ENCODE measurements at regions not wholly inside any gene's neighbourhood (a gene's known extent, or its start where the extent isn't known, plus 50 kb on each side); places are given as distances from the start of the nearest gene placed in this dataset.

- intact Hi-C loops (cut with micrococcal nuclease) = no loop called here
- ChIA-PET RAD21 (ENCODE audit: low non-redundant PET in 1 of 2, low total read pairs in 2 of 2, uncharacterized antibody in 2 of 2, unreplicated experiment in 2 of 2) (no interaction called here), POLR2A (no interaction called here), CTCF (no interaction called here)
- H3K4me1 ChIP-seq (ENCODE audit: control insufficient read depth in 1 of 2, insufficient read depth in 2 of 2, low read length in 2 of 2) = no peaks in the 10 kb centered on the region
- no peaks in the 10 kb centered on the region for H3K36me3 ChIP-seq (ENCODE audit: control insufficient read depth in 1 of 2, insufficient read depth in 2 of 2, low read length in 2 of 2)
- ATAC-seq (no peak), DNase-seq (ENCODE audit: low read depth, low spot score) (no peak)
- no peaks in the 10 kb centered on the region for H3K27me3 ChIP-seq (ENCODE audit: insufficient read depth, low read length)
- H3K4me2 ChIP-seq (ENCODE audit: low read length) = no peak overlapping the region
- H3K27ac ChIP-seq (ENCODE audit: low read depth, low read length) = no peak overlapping the region
- no peak overlapping the region for H3K4me3 ChIP-seq (replicated peaks in 1 of 2; ENCODE audit: low read depth in 1 of 2, low read length in 2 of 2)
- no TSS peak for BruUV-seq (replicated peaks)
- no peaks in the 10 kb centered on the region for H3K9me2 ChIP-seq (ENCODE audit: insufficient read depth)
- no peak overlapping the region for H3K9ac ChIP-seq (ENCODE audit: low read length)
- TF ChIP-seq FOSL1 (IDR thresholded peaks at IDR 0.05; ENCODE audit: low read depth) (no peak), MAX (IDR thresholded peaks at IDR 0.05) (no peak), POLR2AphosphoS5 (IDR thresholded peaks at IDR 0.05; ENCODE audit: low read depth, low read length) (no peak)
- no peaks in the 10 kb centered on the region for H4K20me1 ChIP-seq (ENCODE audit: insufficient read depth)
- no peaks in the 10 kb centered on the region for H3K79me2 ChIP-seq (ENCODE audit: insufficient read depth, low read length)
- H2AFZ ChIP-seq (ENCODE audit: low read depth, low read length, poor library complexity, severe bottlenecking) = no peak overlapping the region
- no peaks in the 10 kb centered on the region for H3K9me3 ChIP-seq (ENCODE audit: control insufficient read depth in 1 of 2, insufficient read depth in 1 of 2, low read depth in 1 of 2, low read length in 2 of 2)
Measured at GRCh38 chr10:133003188-133003587, 60.8 kb upstream of the CFAP46 start.

GRCh38 chr10:133002685-133003084 is 60.3 kb upstream of the CFAP46 start:
- ChIA-PET RAD21 (ENCODE audit: low non-redundant PET in 1 of 2, low total read pairs in 2 of 2, uncharacterized antibody in 2 of 2, unreplicated experiment in 2 of 2) (no interaction called here), POLR2A (no interaction called here), CTCF (no interaction called here)
- Histone ChIP-seq H3K9me2 (ENCODE audit: insufficient read depth) (no peaks in the 10 kb centered on the region), H3K79me2 (ENCODE audit: insufficient read depth, low read length) (no peaks in the 10 kb centered on the region), H3K27ac (ENCODE audit: low read depth, low read length) (no peak overlapping the region), H3K9ac (ENCODE audit: low read length) (no peak overlapping the region), H4K20me1 (ENCODE audit: insufficient read depth) (no peaks in the 10 kb centered on the region), H3K4me3 (replicated peaks in 1 of 2; ENCODE audit: low read depth in 1 of 2, low read length in 2 of 2) (no peak overlapping the region), H3K9me3 (ENCODE audit: control insufficient read depth in 1 of 2, insufficient read depth in 1 of 2, low read depth in 1 of 2, low read length in 2 of 2) (no peaks in the 10 kb centered on the region), H3K27me3 (ENCODE audit: insufficient read depth, low read length) (no peaks in the 10 kb centered on the region), H3K4me2 (ENCODE audit: low read length) (no peak overlapping the region), H3K4me1 (ENCODE audit: control insufficient read depth in 1 of 2, insufficient read depth in 2 of 2, low read length in 2 of 2) (no peaks in the 10 kb centered on the region), H3K36me3 (ENCODE audit: control insufficient read depth in 1 of 2, insufficient read depth in 2 of 2, low read length in 2 of 2) (no peaks in the 10 kb centered on the region), H2AFZ (ENCODE audit: low read depth, low read length, poor library complexity, severe bottlenecking) (no peak overlapping the region)
- ATAC-seq (no peak), DNase-seq (ENCODE audit: low read depth, low spot score) (no peak)
- no TSS peak for BruUV-seq (replicated peaks)
- intact Hi-C loops (cut with micrococcal nuclease) = no loop called here
- TF ChIP-seq, protein P1, sequence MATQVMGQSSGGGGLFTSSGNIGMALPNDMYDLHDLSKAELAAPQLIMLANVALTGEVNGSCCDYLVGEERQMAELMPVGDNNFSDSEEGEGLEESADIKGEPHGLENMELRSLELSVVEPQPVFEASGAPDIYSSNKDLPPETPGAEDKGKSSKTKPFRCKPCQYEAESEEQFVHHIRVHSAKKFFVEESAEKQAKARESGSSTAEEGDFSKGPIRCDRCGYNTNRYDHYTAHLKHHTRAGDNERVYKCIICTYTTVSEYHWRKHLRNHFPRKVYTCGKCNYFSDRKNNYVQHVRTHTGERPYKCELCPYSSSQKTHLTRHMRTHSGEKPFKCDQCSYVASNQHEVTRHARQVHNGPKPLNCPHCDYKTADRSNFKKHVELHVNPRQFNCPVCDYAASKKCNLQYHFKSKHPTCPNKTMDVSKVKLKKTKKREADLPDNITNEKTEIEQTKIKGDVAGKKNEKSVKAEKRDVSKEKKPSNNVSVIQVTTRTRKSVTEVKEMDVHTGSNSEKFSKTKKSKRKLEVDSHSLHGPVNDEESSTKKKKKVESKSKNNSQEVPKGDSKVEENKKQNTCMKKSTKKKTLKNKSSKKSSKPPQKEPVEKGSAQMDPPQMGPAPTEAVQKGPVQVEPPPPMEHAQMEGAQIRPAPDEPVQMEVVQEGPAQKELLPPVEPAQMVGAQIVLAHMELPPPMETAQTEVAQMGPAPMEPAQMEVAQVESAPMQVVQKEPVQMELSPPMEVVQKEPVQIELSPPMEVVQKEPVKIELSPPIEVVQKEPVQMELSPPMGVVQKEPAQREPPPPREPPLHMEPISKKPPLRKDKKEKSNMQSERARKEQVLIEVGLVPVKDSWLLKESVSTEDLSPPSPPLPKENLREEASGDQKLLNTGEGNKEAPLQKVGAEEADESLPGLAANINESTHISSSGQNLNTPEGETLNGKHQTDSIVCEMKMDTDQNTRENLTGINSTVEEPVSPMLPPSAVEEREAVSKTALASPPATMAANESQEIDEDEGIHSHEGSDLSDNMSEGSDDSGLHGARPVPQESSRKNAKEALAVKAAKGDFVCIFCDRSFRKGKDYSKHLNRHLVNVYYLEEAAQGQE (IDR thresholded peaks at IDR 0.05; ENCODE audit: low read depth) = no peak
- no peak for TF ChIP-seq SRF (IDR thresholded peaks at IDR 0.05; ENCODE audit: low read depth)
- TF ChIP-seq SIN3A (IDR thresholded peaks at IDR 0.05; ENCODE audit: low read depth) = no peak
- no peak for TF ChIP-seq POLR2AphosphoS5 (IDR thresholded peaks at IDR 0.05; ENCODE audit: low read depth, low read length)
- no peak for TF ChIP-seq RAD21 (IDR thresholded peaks at IDR 0.05; ENCODE audit: low read depth)
- no peak for TF ChIP-seq CTCF (IDR thresholded peaks at IDR 0.05 in 2 of 3, conservative IDR thresholded peaks at IDR 0.05 in 1 of 3; ENCODE audit: borderline replicate concordance in 1 of 3, insufficient read depth in 1 of 3, low read depth in 2 of 3, low read length in 2 of 3)
- TF ChIP-seq ZNF274 (IDR thresholded peaks at IDR 0.05; ENCODE audit: low read depth, low read length) = no peak
